Calu3 (cell line): ENCODE measurements at regions not wholly inside any gene's neighbourhood (a gene's known extent, or its start where the extent isn't known, plus 50 kb on each side); places are given as distances from the start of the nearest gene placed in this dataset.
"Not testable (repeated sequence)": the region's sequence is repeated elsewhere in the genome, so short reads cannot be mapped to it uniquely, and the experiment has no call there.

Experiments
- BruUV-seq: library from RNA; stranded (reverse); fragments of 400-500 nt; replicated peaks from 2 replicates; lab custom pipeline; 2021; lab: Mats Ljungman, UMichigan
- CTCF ChIA-PET: fragments of 300-600 bp; sonication (Branson Sonifier 250); formaldehyde crosslinking; loops from one replicate; lab custom pipeline; 2022; ENCODE audit warnings: antibody characterized with exemption; lab: Charles Lee
- DNase-seq: peaks from one replicate; pipeline ENCODE4 v3.0.0; 2022
- H3K27ac Mint-ChIP-seq: one replicate; pipeline ENCODE4 v1.8.0; 2022; ENCODE audit warnings: mixed read lengths; ENCODE audit not compliant: unreplicated experiment
- H3K27me3 Mint-ChIP-seq: one replicate; pipeline ENCODE4 v1.8.0; 2022; ENCODE audit warnings: mixed read lengths; ENCODE audit not compliant: unreplicated experiment
- H3K36me3 Mint-ChIP-seq: one replicate; pipeline ENCODE4 v1.8.0; 2022; ENCODE audit warnings: mild to moderate bottlenecking, moderate library complexity, mixed read lengths; ENCODE audit not compliant: insufficient read depth, unreplicated experiment
- H3K4me1 Mint-ChIP-seq: one replicate; pipeline ENCODE4 v1.8.0; 2022; ENCODE audit warnings: mild to moderate bottlenecking, low read depth, mixed read lengths; ENCODE audit not compliant: unreplicated experiment
- H3K4me3 Mint-ChIP-seq: one replicate; pipeline ENCODE4 v1.8.0; 2022; ENCODE audit warnings: mild to moderate bottlenecking, low read depth, moderate library complexity, mixed read lengths; ENCODE audit not compliant: unreplicated experiment
- H3K9me3 Mint-ChIP-seq: one replicate; pipeline ENCODE4 v1.8.0; 2022; ENCODE audit warnings: low read depth, mixed read lengths; ENCODE audit not compliant: unreplicated experiment
- intact Hi-C: fragments of 100-400 bp; cut with micrococcal nuclease; formaldehyde crosslinking; loops from one replicate; pipeline ENCODE4 v1.10.0; 2022; ENCODE audit not compliant: unreplicated experiment

DNA sequence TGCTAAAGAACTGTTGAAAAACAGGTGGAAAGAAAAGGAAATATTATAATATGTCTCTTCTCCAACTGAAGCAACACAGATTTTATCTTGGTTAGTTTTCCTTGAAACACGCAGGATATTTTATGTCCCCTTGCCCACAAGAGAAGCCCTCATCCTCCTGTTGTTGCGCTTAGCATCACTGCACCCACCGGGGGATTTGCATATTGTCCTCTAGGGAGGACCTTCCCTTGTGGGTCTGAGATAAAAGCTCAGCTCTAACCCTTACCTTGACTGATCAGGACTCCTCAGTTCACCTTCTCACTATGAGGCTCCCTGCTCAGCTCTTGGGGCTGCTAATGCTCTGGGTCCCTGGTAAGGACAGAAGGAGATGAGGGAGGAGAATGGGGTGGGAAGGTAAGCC is 1294.2 kb downstream of the RPIA start:
- H3K27me3 Mint-ChIP-seq, H3K27ac Mint-ChIP-seq, H3K36me3 Mint-ChIP-seq, H3K4me1 Mint-ChIP-seq, H3K9me3 Mint-ChIP-seq, intact Hi-C loops, CTCF ChIA-PET, DNase-seq, H3K4me3 Mint-ChIP-seq, BruUV-seq: not testable (repeated sequence)

DNA sequence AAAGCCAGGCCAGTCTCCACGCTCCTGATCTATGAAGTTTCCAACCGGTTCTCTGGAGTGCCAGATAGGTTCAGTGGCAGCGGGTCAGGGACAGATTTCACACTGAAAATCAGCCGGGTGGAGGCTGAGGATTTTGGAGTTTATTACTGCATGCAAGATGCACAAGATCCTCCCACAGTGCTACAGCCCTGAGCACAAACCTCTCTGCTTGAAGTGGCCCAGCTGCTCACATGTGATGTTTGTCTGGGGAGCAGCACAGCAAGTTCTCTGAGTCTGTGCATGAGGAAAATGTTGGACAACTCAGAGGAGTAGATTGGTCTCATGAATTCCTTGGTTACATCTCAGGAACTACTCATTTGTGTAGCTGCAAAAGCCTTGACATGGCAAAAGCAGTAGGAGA is 1295.1 kb downstream of the RPIA start:
- H3K9me3 Mint-ChIP-seq, H3K4me3 Mint-ChIP-seq, CTCF ChIA-PET, BruUV-seq, H3K27ac Mint-ChIP-seq, H3K36me3 Mint-ChIP-seq, H3K27me3 Mint-ChIP-seq, H3K4me1 Mint-ChIP-seq, intact Hi-C loops, DNase-seq: not testable (repeated sequence)

DNA sequence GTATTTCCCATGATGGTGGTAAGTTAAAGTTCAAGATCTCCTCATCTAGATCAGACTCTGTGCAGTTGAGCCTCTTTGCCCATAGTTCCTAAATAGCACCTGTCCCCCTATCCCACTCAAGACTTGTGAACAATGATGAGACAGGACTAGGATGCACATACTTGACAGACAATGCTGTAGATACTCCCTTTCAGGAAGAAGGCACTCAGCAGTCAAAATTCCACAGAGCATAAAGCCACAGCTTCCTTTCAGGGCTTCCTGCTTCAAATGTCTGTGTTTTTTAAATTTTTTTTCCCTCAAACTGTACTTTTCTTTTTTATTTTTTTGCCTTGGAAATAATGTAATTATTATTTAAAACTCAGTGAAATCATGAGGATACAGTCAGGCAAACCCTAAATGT is 1305.3 kb downstream of the RPIA start:
- H3K27ac Mint-ChIP-seq, H3K4me1 Mint-ChIP-seq, H3K36me3 Mint-ChIP-seq, intact Hi-C loops, H3K4me3 Mint-ChIP-seq, CTCF ChIA-PET, DNase-seq, H3K9me3 Mint-ChIP-seq, BruUV-seq, H3K27me3 Mint-ChIP-seq: not testable (repeated sequence)

DNA sequence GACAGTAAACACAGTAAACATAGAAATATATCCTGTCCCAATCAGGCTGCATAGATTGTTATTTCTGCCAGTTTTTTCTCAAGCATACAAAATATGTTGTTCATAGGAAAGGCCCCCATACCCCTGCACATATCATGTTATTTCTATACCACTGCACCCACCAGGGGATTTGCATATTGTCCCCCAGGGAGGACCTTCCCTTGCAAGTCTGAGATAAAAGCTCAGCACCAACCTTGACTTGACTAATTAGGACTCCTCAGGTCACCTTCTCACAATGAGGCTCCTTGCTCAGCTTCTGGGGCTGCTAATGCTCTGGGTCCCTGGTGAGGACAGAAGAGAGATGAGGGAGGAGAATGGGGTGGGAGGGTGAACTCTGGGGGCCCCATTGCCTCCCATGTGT is 1313.1 kb downstream of the RPIA start:
- H3K4me1 Mint-ChIP-seq, DNase-seq, H3K27me3 Mint-ChIP-seq, H3K36me3 Mint-ChIP-seq, BruUV-seq, CTCF ChIA-PET, intact Hi-C loops, H3K4me3 Mint-ChIP-seq, H3K9me3 Mint-ChIP-seq, H3K27ac Mint-ChIP-seq: not testable (repeated sequence)

DNA sequence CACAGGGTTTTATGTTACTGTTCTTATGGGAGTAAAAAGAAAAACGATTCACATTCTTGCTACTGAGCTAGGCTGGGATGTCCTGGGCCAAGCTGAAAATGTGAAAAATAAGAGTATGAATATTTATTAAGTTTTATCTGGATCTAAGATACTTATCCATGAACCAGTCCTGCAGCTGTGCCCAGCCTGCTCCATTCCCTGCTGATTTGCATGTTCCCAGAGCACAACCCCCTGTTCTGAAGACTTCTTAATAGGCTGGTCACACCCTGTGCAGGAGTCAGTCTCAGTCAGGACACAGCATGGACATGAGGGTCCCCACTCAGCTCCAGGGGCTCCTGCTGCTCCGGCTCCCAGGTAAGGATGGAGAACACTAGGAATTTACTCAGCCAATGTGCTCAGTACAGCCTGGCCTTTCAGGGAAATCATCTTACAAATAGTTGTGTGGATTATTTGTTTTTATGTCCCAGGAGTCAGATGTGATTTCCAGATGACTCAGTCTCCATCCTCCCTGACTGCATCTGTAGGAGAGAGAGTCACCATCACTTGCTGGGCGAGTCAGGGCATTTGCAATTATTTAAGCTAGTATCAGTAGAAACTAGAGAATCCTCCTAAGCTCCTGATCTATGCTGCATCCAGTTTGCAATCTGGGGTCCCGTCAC is 1319.1 kb downstream of the RPIA start:
- H3K27ac Mint-ChIP-seq, BruUV-seq, H3K9me3 Mint-ChIP-seq, intact Hi-C loops, DNase-seq, CTCF ChIA-PET, H3K27me3 Mint-ChIP-seq, H3K4me3 Mint-ChIP-seq, H3K36me3 Mint-ChIP-seq, H3K4me1 Mint-ChIP-seq: not testable (repeated sequence)

DNA sequence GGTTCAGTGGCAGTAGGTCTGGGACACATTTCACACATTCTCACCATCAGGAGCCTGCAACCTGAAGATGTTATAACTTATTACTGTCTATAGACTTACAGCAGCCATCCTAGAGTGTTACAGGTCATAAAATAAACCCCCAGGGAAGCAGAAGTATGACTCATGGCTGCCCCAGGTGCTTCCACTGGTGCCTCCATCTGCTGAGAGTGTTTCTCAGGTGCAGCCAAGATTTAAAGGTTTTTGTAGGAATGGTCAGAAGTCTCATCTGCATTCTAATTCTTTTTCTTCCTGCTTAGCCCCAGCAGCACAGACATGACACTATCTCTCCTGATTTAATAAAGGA is 1319.6 kb downstream of the RPIA start:
- BruUV-seq, intact Hi-C loops, H3K9me3 Mint-ChIP-seq, H3K4me3 Mint-ChIP-seq, H3K4me1 Mint-ChIP-seq, H3K27ac Mint-ChIP-seq, H3K27me3 Mint-ChIP-seq, DNase-seq, CTCF ChIA-PET, H3K36me3 Mint-ChIP-seq: not testable (repeated sequence)

DNA sequence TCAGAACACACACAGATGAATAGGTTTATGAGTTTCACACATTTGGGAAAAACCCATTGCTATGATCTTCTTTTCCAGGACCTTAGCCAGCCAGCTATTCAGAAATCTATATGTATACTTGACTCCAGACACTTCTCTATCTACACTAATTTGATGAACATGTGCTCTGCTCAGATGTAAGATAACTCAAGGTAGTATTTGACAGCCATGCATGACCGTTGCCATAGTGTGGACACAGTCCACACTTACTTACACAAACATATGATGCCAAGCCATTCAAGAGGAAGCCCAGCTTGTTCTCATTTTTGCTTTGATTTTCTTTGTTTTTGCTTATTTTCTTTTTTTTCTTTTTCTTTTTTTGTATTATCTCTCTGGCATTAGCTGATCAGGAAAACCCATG is 1328.4 kb downstream of the RPIA start:
- BruUV-seq, DNase-seq, H3K4me1 Mint-ChIP-seq, H3K9me3 Mint-ChIP-seq, H3K27ac Mint-ChIP-seq, H3K36me3 Mint-ChIP-seq, H3K27me3 Mint-ChIP-seq, intact Hi-C loops, CTCF ChIA-PET, H3K4me3 Mint-ChIP-seq: not testable (repeated sequence)

DNA sequence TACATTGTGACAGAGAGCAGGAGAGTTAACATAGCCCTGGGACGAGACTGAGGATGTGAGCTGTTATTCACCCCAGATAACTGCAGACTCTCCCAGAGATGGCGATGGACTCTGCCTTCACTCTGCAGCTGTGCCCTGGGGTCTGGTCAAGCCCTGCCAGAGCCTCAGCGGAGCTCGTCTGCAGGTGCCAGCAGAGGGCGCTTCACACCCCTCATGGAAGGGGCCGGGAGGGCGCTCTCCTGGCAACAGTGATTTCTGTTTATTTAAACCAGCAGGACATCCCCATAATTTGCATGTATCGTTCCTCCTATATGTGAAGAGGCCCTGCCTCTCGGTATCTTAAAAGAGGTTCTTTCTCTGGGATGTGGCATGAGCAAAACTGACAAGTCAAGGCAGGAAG is 1329.8 kb downstream of the RPIA start:
- intact Hi-C loops, H3K4me1 Mint-ChIP-seq, DNase-seq, H3K9me3 Mint-ChIP-seq, H3K4me3 Mint-ChIP-seq, CTCF ChIA-PET, BruUV-seq, H3K27me3 Mint-ChIP-seq, H3K36me3 Mint-ChIP-seq, H3K27ac Mint-ChIP-seq: not testable (repeated sequence)

DNA sequence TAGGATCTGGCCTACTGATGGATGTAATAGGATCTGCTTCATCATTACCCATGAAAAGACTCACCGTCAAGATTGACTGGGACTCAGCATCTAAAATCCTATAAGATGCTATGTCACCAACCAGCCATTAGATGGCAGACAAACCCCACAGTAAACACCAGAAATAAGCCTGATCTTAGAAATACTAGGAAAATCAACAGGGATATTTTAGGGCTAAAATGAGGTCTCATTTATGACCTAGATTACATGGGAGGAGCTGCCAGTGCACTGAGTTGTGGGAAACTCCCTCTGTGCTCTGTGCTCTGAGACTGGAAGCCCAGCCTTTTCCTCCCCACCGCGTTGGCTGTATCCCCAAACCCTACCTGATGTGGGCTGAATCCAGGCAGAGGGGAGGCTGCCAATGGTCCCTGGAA is 1335.8 kb downstream of the RPIA start:
- H3K36me3 Mint-ChIP-seq, H3K27me3 Mint-ChIP-seq, H3K27ac Mint-ChIP-seq, BruUV-seq, H3K9me3 Mint-ChIP-seq, CTCF ChIA-PET, intact Hi-C loops, DNase-seq, H3K4me1 Mint-ChIP-seq, H3K4me3 Mint-ChIP-seq: not testable (repeated sequence)

DNA sequence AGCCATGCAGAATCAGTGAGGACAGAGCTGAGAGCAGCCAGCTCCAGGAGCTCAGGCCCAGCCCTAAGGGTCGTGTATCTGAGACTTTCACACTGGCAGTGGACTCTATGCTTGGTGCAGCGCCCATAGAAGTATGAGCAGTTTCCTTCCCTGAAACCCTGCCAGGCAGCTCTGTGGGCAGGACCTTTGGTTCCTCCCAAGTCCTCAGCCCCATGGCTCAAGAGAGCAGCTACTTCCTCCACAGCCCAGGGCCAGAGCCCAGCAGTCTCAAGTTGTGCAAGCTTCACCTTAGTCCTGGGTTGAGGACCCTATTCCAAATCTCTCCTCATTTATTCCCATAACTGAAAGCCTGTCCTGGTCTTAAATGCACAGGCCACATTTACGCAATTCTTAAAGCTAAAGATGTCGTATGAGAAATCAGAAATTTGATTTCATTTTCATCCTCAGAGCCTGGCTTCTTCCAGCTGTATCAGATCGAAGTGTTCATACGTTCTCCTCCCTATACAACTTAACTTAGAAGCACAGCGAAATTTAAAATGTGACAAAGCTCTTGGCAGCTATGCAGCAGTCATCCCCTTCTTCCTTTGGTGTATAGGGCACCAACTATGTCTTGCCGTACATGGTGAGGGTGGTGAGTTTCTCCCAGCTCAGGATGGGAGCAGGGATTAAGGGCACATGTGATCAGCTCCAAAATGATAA is 1337.1 kb downstream of the RPIA start:
- not testable (repeated sequence) for H3K4me3 Mint-ChIP-seq, BruUV-seq, H3K27me3 Mint-ChIP-seq

More for the DNA sequence above, 1337.1 kb downstream of the RPIA start:
- CTCF ChIA-PET, H3K36me3 Mint-ChIP-seq, intact Hi-C loops, H3K4me1 Mint-ChIP-seq, H3K27ac Mint-ChIP-seq, H3K9me3 Mint-ChIP-seq, DNase-seq: not testable (repeated sequence)
